HG02588 (cell line): ENCODE measurements at regions not wholly inside any gene's neighbourhood (a gene's known extent, or its start where the extent isn't known, plus 50 kb on each side); places are given as distances from the start of the nearest gene placed in this dataset.
A peak's percentile ranks its signal among the peaks of the same experiment; 100 is the strongest.

Experiments
- ATAC-seq: cut with Tn5 transposase; IDR thresholded peaks from one replicate; pipeline ENCODE4 v1.9.1; 2021; ENCODE audit warnings: mild to moderate bottlenecking, moderate library complexity; ENCODE audit not compliant: unreplicated experiment

DNA sequence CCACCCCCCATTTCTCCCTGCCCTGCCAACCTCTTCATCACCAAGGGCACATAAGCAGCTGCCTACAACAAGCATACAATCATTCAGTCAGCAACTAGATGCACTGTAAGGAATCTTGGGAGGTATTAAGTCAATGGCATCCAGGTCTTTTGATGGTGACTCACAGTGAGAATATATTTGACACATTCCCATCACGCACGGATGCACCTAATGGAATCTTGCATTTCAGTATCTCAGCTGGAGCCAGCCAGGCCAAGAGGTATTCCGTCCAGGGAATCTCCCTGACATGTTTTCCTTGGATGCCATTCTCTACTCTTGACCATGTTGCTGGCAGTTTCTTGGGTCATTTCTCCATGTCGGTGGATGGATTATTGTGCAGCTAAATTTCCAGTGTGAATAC, 73.9 kb upstream of the CAPRIN2 start:
- ATAC-seq: no peak

DNA sequence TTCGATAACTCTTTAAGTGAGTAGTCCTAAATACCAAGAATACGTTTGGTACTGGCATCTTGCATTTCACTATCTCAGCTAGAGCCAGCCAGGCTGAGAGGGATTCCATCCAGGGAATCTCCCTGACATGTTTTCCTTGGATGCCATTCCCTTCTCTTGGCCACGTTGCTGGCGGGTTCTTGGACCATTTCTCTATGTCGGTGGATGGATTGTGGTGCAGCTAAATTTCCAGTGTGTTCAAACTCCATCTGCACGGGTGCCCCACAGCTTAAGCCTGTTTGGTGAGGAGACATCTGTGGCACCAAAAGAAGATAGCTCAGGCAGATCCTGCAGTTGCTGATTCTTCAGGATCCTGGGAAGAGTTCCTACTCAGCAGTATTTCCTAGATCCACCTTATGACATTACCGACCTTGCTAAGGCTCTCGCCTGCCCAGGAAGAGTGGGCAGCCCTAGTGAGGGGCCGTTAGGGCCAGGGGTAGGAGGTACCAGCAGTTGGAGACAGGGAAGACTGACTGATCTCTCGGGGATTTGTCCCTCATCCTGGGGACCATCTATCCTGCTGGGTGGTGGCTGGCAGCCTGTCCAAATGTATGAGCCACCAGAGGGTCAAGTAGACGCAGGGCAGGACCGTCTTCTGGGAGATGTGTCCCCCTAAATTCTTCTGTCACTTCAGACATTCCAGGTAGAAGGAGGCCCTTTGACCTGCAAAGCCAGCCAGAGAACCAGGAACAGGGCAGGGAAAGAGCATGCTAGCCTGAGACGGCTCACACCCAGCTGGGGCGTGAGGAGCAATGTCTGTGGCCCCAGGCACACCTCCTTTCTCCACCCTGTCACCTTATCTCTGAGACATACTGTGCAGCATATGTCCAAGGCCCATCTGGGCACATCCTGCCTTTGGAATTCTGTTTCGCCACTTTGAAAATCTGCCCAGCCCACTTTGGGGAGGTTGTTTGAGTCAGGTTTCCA, 72.6 kb upstream of the CAPRIN2 start:
- ATAC-seq: no peak

DNA sequence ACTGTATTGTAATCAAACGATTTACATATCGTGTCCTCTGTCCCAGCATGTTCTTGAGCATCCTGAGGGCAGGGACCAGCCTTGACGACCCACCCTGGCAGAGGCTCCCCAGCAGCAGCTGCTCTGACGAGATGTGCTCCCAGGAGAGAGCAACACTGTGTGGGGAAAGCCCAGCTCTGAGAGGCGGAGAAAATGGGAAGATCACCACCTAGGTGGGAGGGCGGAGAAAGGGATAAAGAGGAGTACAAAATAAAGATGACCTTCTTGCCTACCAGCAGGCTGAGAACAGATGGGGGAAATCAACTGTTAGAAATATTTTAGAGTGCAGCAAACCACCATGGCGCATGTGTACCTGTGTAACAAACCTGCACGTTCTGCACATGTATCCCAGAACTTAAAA, 71.5 kb upstream of the CAPRIN2 start:
- no peak for ATAC-seq

DNA sequence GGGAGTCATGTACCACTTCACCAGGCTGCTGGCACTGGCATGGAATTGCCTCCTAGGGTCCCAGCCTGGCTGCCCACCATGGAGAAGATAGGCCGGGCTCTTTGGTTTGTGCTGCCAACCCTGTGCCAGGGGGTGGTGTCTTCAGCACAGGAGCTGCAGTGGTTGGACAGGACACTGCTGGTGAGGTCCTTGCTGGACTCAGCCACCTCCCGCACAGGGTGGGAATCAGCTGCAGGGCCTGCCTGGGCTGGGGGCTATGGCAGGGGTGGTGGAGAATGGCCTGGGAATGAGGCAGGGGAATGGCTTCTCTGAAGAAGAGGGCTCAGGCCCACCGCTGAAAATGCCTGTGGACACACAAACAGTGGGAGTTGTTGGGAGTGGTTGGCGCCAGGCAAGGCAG, 70.6 kb upstream of the CAPRIN2 start:
- ATAC-seq: no peak

DNA sequence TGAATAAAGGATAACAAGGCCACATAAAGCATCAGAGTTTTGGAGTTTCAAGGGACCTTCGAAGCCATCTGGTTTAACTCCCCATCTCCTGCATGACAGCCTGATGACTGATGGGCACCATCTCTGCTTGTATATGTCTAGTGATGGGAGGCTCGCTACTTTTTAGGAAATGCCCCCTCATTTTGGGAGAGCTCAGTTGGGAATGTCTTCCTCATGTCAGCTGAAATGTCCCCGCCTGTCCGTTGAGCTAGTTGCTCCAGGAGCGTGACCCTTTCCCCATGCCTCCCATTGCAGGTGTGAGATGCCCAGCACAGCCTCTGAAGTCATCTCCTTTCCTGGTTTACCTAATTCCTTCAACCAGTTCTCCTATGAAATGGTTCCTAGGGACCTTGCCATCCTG, 69.6 kb upstream of the CAPRIN2 start:
- ATAC-seq: no peak

DNA sequence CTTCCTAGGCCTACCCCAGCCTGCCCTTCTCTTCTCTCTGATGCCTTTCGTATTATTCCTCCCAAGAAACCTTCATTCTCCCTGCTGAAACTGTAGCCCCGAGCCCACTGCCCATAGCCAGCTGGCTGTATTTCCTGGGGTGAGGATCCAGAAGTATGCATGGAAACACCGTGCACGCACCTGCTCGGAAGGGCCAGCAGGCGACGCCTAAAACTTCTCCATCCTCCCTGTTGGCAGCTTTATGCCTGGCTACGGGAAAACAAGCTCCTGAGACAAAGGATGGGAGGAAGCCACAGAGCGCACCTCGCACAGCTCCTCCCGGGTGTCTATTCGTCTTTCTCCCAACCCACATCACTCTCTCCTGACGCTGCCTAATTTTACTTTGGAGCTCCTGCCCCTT, 69.0 kb upstream of the CAPRIN2 start:
- no peak for ATAC-seq

DNA sequence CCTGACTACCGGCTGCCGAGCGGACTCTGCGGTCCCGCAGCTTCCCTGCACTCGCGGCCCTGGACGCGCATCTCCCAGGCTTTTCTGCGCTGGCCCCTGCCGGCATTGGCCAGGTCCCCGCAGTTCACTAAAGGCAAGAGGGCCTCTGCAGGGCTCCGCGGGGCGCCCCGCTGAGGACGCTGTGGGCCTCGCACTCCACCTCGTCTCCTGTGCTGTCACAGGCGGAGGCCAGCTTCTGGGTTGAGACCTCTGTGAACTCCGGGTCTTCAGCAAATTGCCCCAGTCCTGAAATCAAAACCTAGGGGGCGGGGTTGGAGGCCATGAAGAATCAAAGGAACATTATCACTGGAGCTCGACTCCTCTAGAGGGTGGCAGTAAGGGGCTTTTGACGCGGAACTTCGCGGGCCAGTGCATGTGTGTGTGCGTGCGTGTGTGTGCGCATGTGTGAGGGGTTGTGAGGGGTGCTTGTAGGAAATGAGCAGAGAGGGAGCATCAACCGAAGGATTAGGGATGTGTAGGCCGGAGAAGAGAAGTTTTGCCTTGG, 68.5 kb upstream of the CAPRIN2 start:
- ATAC-seq: peak; percentile 26

DNA sequence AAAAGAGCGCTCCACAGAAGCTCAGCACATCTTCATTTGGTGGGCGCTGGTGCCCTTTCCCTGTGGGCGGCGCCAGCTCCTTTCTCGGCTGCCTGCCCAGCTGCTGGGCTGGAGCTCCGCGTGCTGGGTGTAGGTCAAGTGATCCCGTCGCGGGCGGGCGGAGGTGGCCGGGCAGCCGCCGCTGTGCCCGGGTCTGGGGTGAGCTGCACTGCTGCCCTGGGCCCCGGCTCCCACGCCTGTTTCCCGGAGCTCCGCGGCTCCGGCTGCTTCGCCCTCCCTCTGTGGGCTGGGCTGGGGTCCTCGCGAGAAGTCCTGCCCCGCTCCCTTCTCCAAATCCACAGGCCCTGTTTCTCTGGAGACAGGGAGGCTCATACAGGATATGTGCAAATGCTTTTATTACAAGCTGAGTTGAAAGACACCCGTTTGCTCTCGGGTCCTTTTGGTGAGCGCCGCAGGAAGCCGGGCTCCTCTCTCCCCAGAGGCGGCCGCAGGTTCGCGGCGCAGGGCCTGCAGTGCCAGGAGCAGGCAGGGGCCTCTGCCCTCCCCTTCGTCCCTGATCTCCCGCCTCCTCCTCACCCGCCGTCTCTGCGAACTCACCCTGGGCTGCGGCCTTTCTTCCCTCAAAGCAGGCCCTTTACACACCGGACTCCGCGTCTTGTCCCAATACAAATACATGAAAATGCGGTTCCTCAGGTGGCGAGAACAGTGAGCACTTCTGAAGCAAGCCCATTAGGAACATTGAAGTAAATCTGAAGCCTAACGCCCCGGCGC, 67.8 kb upstream of the CAPRIN2 start:
- ATAC-seq: peak; percentile 59

DNA sequence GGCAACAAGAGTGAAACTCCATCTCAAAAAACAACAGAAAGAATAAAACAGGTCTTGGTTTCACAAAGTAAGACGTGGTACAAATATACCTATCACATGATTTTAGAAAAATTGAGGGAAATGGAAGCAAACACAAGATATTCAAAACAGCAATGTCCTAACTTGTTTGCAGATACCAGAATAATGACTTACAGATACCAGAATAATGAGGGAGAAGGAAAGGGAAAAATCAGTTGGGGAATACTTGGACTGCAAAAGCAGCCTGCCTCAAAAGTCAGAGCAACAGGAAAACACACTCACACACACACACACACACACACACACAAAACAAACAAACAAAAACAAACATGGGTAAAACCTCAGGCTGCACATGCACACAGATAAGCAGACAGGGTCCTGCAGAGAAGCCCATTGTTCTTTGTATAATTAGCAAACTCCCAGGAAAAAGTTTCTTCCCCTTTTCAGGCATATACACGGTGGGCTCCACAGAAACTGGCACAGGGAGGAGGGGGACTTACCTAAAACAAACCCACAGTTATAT, 65.7 kb upstream of the CAPRIN2 start:
- no peak for ATAC-seq

DNA sequence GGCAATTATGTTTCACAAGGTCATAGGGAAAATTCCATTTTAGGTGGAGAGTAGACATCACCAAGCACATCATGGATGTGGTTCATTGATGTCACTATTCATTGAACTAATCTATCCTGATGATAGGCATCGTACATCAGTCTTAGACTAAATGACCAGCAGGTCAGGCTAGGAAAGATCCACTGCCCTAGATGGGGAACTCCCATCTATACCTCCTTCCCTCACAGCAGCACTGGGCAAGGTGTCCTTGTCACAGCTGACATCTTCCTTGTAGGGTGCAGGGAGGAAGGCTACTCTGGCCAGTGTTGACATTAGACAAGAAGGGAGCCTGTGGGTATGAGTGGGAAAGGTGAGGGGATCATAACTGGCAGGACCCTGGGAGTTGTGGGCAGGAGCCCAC, 63.8 kb upstream of the CAPRIN2 start:
- ATAC-seq: no peak

DNA sequence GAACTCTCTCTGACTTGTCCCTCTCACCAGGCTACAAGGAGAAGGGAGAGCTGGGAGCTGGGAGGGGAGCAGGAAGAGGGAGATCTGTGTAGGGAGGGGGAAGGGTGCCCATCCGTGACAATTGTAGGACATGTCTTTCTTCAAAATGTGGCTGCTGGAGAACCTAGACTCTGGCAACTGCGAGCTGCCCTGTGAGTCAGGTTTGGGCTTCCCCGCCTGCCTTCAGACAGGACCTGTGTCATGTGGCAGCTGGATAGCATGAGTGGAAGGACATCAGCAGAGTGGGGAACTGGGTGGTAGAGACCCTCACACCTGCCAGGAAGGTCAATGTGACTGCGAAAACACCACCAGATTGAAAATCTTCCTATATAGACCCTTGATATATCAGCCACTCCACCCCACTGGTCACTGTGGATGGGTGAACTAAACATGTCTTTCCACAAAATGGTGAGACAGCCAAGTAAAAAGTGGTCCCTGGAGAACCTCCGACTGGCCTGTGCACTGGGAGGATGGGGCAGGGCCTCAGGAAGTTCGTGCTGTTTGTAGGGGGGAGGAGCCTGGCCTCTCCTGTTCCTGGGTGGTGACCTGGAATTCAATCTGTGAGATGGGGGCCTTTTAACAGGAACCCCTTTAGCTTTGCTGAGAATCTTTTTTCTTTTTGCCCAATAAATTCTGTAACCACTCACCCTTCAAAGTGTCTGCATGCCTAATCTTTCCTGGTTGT, 62.2 kb upstream of the CAPRIN2 start:
- ATAC-seq: no peak

DNA sequence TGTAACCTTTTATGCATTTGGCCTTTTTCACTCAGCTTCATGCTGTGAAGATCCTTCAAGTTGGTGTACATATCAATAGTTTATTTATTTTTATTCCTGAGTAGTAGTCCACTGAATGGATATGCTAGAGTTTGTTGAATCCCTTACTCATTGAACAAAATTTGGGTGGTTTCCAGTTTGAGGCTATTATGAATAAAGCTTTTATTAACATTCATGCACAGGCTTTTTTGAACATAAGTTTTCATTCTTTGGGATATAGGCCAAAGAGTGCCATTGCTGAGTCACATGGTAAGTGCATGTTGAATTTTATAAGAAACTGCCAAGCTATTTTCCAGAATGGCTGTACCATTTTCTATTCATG, 59.5 kb upstream of the CAPRIN2 start:
- ATAC-seq: no peak

DNA sequence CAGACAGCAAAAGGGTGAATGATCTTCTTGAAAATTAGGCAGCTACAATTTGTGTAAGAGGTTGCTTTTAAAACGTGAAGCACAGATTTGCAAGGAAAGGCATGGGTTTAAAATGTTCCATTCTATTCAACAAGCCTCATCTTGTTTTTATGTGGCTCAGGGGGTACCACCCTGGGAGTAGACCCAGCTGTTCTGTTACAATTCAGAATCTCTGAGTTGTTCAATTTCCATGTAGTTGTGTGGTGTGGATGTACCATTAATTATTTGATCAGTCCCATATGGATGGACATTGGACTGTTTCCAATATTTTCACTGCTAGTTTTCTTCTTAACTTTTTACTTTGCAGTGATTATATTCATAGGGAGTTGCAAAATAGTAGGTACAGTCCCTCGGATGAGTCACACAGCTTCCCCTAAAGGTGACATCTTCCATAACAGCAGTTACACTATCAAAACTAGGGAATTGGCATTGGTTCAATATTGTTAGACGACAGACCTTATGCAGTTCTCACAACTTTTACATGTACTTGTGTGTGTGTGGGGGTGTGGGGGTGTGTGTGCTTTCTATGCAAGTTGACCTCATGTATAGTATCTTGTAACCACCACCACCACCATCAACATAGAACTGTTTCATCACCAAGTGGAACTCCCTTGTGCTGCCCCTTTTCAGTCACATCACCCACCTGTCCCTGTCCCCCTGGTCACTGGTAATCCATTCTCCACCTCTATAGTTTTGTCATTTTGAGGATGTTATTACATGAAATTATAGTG, 59.0 kb upstream of the CAPRIN2 start:
- no peak for ATAC-seq

DNA sequence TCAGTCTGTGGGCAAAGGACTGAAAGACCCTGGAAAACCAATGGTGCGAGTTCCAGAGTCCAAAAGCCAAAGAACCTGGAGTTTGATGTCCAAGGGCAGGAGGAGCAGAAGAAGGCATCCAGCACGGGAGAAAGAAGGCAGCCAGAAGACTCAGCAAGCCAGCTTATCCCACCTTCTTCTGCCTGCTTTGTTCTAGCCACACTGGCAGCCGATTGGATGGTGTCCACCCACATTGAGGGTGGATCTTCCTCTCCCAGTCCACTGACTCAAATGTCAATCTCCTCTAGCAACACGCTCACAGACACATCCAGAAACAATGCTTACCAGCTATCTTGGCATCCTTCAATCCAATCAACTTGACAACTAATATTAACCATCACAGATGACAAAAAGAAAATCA, 57.2 kb upstream of the CAPRIN2 start:
- ATAC-seq: no peak

DNA sequence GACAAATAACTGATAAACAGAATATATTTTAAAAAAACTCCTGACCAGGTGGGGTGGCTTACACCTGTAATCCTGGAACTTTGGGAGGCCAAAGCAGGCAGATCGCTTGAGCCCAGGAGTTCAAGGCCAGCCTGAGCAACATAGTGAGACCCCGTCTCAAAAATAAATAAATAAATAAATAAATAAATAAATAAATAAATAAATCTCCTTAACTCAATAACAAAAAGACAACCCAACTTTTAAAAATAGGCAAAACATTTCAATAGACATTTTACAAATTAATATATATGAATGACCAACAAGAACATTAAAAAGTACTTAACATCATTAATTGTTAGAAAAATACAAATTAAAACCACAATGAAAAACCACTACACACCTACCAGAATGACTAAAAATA, 56.2 kb upstream of the CAPRIN2 start:
- no peak for ATAC-seq

DNA sequence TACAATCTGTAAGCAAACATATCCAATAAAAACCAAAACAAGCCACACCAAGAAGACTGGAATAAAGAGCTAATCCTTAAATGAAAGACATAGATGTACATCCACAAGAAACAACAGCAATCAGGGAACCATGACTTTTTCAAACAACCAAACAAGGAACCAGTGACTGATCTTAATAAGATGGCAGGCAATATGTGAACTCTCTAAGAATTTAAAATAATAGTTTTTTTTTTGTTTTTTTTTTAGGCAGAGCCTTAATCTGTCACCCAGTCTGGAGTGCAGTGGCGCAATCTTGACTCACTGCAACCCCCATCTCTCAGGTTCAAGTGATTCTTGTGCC, 52.9 kb upstream of the CAPRIN2 start:
- ATAC-seq: no peak

DNA sequence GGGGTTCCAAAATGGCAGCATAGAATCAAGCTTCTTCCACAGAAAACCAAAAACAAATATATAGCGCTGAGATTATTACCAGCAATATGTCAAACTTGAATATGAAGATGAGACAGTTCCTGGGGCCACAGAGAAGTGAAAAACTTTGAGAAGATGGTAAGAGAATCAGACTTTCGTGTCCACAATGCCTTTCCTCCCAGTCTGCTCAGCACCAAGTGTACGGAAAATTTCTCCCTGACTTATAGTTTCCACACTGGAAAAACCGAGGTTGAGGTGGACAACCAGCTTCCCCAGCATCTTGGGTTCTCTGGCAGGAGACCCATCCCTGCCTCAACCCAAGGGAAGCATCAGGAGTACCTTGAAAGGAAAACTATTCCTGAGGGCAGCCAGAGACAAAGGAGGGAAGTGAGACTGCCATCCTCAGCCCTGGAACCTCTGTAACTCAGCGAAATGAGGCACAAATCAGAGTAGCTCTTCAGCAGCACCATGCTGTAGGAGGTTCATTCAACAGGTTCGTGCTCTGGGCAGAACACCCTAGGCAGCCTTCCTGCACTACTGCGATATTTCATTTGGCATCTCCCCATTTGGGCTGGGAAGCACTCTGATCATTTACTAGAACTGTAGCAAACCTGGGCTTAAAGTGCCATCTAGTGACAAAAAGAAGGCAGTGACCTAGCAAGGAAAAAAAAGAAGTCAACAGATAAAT, 52.4 kb upstream of the CAPRIN2 start:
- ATAC-seq: no peak

DNA sequence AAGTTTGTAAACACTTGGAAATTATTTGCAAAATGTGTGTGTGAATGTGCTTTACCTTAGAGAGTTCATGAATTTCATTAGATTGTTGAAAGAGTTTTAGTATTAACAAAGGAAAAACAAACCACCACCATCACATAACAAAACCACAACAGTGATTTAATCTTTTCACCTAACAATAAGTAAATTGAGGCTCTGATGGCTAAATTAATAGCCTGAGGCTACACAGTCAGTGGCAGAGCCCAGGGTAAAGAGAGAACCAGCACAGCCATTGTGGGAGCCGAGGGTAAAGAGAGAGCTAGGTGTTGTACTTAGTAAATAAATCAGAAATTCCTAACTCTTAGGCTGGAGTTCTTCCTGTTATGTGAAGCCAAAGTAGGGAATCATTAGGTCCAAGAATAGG, 51.2 kb upstream of the CAPRIN2 start:
- ATAC-seq: no peak
